GM11168 (cell line): ENCODE measurements at regions not wholly inside any gene's neighbourhood (a gene's known extent, or its start where the extent isn't known, plus 50 kb on each side); places are given as distances from the start of the nearest gene placed in this dataset.
"Not testable (repeated sequence)": the region's sequence is repeated elsewhere in the genome, so short reads cannot be mapped to it uniquely, and the experiment has no call there.

ENCODE experiments used
- in situ Hi-C: fragments of 300-500 bp; cut with MboI; formaldehyde crosslinking; loops from one replicate; pipeline ENCODE4 v1.12.0; 2022; ENCODE audit warnings: low sequenced_read_pairs; ENCODE audit not compliant: unreplicated experiment

- in situ Hi-C loops: no loop called here
Observed at GRCh38 chr11:38937709-38938108, 2339.7 kb upstream of the RAG2 start.

DNA sequence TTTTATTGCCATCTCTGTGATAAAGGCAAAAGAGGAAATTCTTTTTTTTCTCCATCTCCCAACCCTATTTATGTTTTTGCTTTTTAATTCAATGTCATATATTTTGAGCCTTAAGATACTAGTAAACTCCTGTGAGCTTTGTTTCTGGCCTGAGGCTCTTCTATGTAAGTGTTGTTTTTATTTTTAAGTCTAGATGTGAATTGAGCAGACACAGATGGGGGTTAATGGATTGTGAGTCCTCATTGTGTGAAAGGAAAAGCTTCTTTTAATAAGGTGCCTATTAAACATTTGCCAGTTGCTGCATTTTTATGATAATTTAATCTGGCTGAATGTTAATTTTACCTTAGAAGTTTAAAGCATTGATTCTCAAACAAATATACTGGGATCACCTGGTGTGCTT lies 2337.9 kb upstream of the RAG2 start:
- in situ Hi-C loops: no loop called here

GRCh38 chr11:38927993-38928392 lies 2330.0 kb upstream of the RAG2 start:
- in situ Hi-C loops: no loop called here

- in situ Hi-C loops: no loop called here
Observed at GRCh38 chr11:38924644-38925043, 2326.6 kb upstream of the RAG2 start.

GRCh38 chr11:38900211-38900610 lies 2302.2 kb upstream of the RAG2 start:
- in situ Hi-C loops: no loop called here

- in situ Hi-C loops: not testable (repeated sequence)
Observed at GRCh38 chr11:38894201-38894600, 2296.2 kb upstream of the RAG2 start.

DNA sequence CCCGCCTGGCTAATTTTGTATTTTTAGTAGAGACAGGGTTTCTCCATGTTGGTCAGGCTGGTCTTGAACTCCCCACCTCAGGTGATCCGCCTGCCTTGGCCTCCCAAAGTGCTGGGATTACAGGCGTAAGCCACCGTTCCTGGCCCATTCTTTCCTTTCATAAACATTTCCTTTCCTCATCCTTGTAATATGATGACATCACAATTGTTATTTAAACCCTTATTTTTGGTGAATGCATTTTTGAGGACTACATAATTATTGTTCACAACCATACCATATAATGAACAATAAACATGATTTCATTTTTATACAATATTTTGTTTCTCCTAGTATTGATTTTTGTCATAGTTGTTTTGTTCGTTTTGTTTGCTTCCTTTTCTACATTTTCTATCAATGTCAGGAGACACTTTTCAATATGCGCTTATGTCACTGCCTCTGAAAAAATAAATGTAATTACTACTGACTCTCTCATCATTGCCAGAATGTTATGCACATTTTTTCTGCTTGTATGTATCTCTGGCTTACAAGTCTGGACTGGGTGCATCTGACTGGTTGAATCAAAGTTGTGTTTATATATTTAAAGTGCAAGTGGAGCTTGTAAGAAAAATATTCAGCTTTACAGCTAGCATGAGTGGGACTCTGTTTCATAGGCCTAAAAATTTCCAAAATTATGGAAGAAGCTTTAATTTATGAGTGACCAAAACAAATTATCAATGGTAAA lies 2286.3 kb upstream of the RAG2 start:
- in situ Hi-C loops: no loop called here

DNA sequence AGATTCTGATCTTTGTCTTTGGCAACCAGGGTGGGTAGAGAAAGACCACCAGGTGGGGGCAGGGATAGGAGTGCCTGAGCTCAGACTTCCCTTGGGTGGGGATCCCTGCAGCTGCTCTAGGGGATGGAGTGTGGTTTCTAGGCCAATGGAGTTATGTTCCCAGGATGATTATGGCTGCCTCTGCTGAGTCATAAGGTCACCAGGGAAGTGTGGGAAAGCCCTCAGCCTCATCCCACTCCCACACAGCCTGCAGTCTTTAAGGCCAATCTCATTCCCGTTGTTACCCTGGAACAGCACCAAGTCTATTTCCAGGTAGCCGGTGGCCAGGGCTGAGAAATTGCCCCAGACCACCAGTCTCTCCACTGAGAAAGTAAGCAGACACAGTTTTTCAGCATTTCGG lies 2269.3 kb upstream of the RAG2 start:
- in situ Hi-C loops: no loop called here

- in situ Hi-C loops: no loop called here
Observed at GRCh38 chr11:38865922-38866321, 2267.9 kb upstream of the RAG2 start.

GRCh38 chr11:38842991-38843390 lies 2245.0 kb upstream of the RAG2 start:
- in situ Hi-C loops: no loop called here

GRCh38 chr11:38839071-38839470 lies 2241.0 kb upstream of the RAG2 start:
- in situ Hi-C loops: no loop called here

GRCh38 chr11:38835966-38836365 lies 2237.9 kb upstream of the RAG2 start:
- in situ Hi-C loops: no loop called here

- in situ Hi-C loops: no loop called here
Observed at GRCh38 chr11:38824573-38824972, 2226.5 kb upstream of the RAG2 start.

- in situ Hi-C loops: not testable (repeated sequence)
Observed at GRCh38 chr11:38821786-38822185, 2223.8 kb upstream of the RAG2 start.

GRCh38 chr11:38819981-38820380 lies 2221.9 kb upstream of the RAG2 start:
- in situ Hi-C loops: no loop called here

- in situ Hi-C loops: no loop called here
Observed at GRCh38 chr11:38818720-38819119, 2220.7 kb upstream of the RAG2 start.

- in situ Hi-C loops: no loop called here
Observed at GRCh38 chr11:38814670-38815069, 2216.6 kb upstream of the RAG2 start.

DNA sequence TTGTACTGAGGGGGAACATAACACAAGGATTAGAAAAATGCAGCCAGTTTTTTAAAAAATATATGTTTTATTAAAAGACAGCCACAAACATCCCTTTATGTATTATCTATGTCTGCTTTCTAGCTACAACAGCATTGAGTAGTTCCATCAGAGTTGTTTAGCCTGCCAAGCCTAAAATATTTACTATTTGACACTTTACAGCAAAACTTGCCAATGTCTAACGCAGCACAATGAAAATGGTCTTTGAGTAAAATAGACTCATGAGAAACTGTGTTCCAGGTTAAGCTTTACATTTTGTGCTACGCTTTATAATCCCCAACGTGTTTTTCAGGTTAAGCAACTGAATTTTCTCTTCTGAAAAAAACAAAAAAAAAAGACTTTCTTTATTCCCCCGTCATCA lies 2211.5 kb upstream of the RAG2 start:
- in situ Hi-C loops: no loop called here

DNA sequence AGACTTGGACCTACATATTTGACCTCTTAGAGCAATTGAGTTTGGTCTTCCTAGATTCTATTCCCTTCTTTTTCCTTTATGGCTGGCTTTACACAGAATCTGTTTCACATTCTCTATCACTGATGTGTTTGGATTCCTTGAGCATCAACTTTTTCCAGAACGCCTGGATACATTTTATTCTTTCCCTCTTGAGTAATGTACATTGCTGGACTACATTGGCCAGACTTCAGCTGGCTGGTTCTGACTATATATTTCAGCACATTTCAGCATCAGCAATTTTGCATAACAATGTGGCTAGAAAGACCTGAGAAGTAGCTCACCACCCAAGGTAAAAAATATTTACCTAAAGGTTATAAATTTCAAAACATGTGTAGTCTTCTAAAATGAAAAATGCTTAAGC lies 2198.2 kb upstream of the RAG2 start:
- in situ Hi-C loops: no loop called here

- in situ Hi-C loops: no loop called here
Observed at GRCh38 chr11:38795027-38795426, 2197.0 kb upstream of the RAG2 start.

DNA sequence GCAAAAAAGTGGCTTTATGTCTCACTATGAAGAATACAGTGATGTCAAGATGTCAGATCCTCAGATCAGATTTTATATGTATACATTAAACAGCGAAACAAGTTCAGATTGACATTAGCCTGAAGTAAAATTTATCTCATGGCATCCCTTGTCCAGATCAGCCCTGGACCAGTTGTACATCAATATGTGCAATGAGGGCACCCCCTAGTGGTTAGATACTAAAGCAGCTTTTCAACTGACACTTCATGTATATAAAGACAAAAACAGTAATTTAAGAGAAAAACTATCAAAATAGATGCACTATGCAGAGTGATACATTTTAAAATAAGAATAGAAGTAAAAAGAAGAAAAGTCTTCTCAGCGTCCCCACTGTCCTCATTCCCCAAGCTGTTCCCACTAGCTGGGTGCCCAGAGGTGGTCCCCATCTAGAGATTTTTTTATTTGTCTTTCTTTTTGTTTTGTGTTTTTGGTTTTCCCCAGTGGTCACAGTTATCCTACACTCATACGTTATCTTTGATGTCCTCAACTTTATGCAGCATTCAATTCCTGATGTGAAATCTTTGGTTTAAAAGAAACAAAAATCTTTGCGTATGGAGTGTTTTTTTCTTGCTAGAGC lies 2193.4 kb upstream of the RAG2 start:
- in situ Hi-C loops: no loop called here

- in situ Hi-C loops: no loop called here
Observed at GRCh38 chr11:38788561-38788960, 2190.5 kb upstream of the RAG2 start.
